HUES48 (cell line): ENCODE measurements at regions not wholly inside any gene's neighbourhood (a gene's known extent, or its start where the extent isn't known, plus 50 kb on each side); places are given as distances from the start of the nearest gene placed in this dataset.
"Not testable (repeated sequence)": the region's sequence is repeated elsewhere in the genome, so short reads cannot be mapped to it uniquely, and the experiment has no call there.

Experiments
- H3K27ac ChIP-seq: one replicate; pipeline ENCODE4 v1.7.0; 2013; ENCODE audit warnings: low read depth, low read length, inconsistent platforms
- H3K27me3 ChIP-seq: 2 replicates; pipeline ENCODE4 v1.6.1; 2013; ENCODE audit warnings: mild to moderate bottlenecking, low read length; ENCODE audit not compliant: control insufficient read depth, insufficient read depth
- H3K36me3 ChIP-seq: 2 replicates; pipeline ENCODE4 v1.6.1; 2013; ENCODE audit warnings: low read length; ENCODE audit not compliant: control insufficient read depth, insufficient read depth
- H3K4me1 ChIP-seq: 2 replicates; pipeline ENCODE4 v1.6.1; 2013; ENCODE audit warnings: mild to moderate bottlenecking, low read length; ENCODE audit not compliant: control insufficient read depth, insufficient read depth
- H3K4me3 ChIP-seq: 2 replicates; pipeline ENCODE4 v1.5.1; 2013; ENCODE audit warnings: mild to moderate bottlenecking, low read depth, low read length
- H3K9ac ChIP-seq: 2 replicates; pipeline ENCODE4 v1.6.1; 2013; ENCODE audit warnings: mild to moderate bottlenecking, low read depth, low read length, moderate library complexity
- H3K9me3 ChIP-seq: 2 replicates; pipeline ENCODE4 v1.6.1; 2013; ENCODE audit warnings: low read length; ENCODE audit not compliant: control insufficient read depth, insufficient read depth

DNA sequence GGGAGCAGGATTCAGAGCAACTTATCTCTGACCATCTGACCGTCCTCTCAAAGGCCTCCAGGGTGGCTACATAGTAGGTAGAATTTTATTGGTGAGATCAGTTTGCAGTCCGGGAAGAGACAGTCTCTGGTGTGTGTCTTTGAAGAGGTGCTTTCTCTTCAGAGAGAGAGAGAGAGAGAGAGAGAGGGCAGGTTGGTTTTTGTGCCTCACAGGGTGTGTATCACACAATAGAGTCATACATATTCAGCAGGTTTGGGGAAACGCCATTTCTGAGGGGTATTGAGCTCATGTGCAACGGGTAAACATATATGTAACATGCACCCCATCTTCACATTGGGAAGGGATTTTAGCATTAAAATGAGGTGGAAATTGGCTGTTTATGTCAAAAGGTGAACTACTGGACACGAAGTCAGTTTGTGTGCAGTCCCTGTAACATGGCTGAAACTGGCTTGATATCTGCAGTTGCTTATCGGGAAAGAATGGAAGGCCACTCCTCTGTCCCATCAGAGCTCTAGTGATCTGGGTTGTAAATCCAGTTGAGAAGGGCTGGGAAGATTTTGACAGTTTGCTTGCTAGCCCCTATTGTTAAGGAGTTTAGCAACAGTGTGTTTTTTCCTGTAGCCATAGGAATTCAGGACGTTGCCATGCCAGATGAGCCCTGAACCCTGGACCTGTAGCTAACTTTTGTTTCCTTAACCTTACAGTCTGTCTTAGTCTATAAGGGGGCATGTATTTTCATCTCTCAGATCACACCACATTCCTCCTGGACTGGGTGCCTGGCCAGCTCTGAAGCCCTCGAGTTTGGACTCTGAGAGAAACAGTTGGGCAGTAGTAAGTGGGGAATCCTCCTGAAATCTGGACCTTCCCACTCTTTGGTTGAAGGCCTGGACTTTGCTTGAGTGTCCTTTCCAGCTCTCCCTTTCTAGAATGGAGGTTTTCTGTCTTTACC, 171.6 kb upstream of the NOTCH2NLA start:
- H3K4me3 ChIP-seq, H3K9me3 ChIP-seq, H3K27ac ChIP-seq, H3K9ac ChIP-seq, H3K36me3 ChIP-seq, H3K4me1 ChIP-seq, H3K27me3 ChIP-seq: not testable (repeated sequence)

DNA sequence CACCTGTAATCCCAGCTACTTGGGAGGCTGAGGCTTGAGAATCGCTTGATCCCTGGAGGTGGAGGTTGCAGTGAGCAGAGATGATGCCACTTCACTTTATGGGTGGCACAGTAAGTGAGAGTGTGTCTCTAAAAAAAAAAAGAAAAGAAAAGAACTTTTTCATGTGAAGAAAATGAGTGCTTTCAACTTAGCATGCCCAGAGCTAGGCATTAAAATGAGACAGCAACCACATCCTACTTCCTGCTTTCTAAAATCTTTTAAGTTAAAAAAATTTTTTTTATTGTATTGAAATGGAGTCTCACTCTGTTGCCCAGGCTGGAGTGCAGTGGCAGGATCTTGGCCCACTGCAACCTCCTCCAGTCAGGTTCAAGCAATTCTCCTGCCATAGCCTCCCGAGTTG, 170.4 kb upstream of the NOTCH2NLA start:
- H3K9ac ChIP-seq, H3K4me1 ChIP-seq: not testable (repeated sequence)

DNA sequence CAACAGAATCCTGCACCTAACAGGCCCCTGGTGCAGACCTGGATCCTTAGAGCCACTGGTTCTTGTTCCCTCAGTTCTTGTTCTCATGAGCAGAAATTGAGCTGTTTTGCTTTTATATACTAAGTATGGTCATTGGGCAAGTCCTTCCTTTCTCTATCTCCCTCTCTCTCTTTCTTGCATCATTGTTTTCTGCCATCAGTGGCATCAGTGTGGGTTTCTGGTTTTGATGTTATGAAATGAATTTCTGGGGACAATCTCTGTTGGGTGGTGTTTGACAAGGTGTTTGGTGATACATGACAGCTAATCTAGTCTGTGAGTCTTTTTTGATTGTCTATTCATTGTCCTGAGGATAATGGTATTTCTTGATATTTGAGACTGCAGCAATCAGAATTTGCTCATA, 168.0 kb upstream of the NOTCH2NLA start:
- not testable (repeated sequence) for H3K4me3 ChIP-seq, H3K36me3 ChIP-seq, H3K4me1 ChIP-seq, H3K27ac ChIP-seq, H3K9me3 ChIP-seq, H3K9ac ChIP-seq, H3K27me3 ChIP-seq

More for the DNA sequence above, 170.4 kb upstream of the NOTCH2NLA start:
- H3K27me3 ChIP-seq, H3K27ac ChIP-seq, H3K9me3 ChIP-seq, H3K36me3 ChIP-seq, H3K4me3 ChIP-seq: not testable (repeated sequence)

DNA sequence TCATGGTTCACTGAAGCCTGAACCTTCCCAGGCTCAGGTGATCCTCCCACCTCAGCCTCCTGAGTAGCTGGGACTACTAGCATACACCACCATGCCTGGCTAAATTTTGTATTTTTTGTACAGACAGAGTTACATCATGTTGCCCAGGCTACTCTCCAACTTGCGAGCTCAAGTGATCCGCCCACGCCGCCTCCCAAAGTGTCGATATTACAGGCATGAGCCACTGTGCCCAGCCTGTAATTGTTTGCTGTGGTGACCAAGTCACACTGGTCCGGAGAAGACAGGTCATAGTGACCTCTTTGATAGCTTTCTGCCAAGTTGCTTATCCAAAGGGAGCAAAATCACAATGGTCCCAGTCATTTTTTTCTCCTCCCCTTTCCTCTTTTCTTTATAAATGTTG, 167.4 kb upstream of the NOTCH2NLA start:
- H3K9ac ChIP-seq, H3K4me3 ChIP-seq, H3K9me3 ChIP-seq, H3K27me3 ChIP-seq, H3K27ac ChIP-seq, H3K36me3 ChIP-seq, H3K4me1 ChIP-seq: not testable (repeated sequence)

DNA sequence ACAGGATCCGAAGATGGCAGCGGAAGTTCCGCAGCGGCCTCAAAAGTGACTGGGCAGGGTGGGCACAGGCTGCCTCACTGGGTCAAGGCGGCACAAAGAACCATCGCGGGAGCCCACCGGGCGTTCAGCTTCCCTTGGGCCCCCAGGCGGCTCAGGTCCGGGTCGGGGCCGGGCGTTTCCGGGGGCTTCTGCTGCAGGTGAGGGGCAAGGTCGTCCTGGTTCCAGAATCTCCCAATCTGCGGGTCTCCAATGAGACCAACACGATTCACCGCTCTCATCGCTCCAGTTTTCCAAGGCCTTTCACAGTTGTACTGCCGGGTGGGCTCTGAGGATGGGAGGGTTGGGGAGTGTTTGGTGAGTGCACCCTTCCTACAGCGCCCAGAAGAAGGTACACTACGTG, 165.0 kb upstream of the NOTCH2NLA start:
- not testable (repeated sequence) for H3K4me3 ChIP-seq, H3K27me3 ChIP-seq, H3K4me1 ChIP-seq, H3K27ac ChIP-seq, H3K36me3 ChIP-seq, H3K9me3 ChIP-seq, H3K9ac ChIP-seq

DNA sequence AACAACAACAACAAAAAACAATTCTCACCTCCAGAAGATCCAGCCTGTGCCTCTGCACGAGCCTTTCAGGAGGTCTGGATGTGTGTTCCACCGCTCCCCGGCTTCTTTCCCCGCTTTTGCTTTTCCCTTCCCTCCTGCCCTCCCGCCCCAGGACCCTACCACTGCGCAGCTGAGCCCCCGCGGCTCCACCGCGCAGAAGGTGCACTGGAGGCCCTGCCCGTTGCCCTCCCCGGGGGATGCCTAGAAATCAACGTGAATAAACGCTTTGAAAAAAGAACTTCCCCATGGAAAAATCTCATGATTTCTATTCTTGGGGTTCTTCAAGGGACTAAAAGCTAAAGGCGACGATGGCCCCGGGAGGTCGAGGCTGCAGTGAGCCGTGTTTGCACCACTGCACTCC, 164.3 kb upstream of the NOTCH2NLA start:
- not testable (repeated sequence) for H3K36me3 ChIP-seq, H3K4me3 ChIP-seq, H3K4me1 ChIP-seq, H3K27me3 ChIP-seq, H3K9me3 ChIP-seq, H3K27ac ChIP-seq, H3K9ac ChIP-seq

DNA sequence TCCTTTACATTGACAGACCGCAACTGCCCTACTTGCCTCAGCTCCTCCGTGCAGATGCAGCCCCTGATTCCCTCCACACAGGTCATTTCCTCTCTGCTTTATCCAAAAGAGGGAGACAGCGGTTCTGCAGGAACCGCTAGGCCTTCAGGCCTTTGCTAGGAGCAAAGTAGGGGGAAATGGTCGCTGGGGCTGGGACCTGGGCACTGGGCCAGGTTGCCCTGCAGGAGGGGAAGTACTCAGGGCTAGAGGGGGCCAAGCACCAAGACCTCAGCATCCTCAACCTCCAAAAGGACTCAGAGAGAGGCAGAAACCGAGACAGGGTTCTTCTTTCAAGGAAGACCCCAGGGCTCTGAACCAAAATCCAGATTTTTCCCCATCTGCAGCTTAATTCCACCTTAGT, 160.4 kb upstream of the NOTCH2NLA start:
- H3K4me1 ChIP-seq, H3K9me3 ChIP-seq, H3K27ac ChIP-seq, H3K27me3 ChIP-seq, H3K36me3 ChIP-seq, H3K4me3 ChIP-seq, H3K9ac ChIP-seq: not testable (repeated sequence)

DNA sequence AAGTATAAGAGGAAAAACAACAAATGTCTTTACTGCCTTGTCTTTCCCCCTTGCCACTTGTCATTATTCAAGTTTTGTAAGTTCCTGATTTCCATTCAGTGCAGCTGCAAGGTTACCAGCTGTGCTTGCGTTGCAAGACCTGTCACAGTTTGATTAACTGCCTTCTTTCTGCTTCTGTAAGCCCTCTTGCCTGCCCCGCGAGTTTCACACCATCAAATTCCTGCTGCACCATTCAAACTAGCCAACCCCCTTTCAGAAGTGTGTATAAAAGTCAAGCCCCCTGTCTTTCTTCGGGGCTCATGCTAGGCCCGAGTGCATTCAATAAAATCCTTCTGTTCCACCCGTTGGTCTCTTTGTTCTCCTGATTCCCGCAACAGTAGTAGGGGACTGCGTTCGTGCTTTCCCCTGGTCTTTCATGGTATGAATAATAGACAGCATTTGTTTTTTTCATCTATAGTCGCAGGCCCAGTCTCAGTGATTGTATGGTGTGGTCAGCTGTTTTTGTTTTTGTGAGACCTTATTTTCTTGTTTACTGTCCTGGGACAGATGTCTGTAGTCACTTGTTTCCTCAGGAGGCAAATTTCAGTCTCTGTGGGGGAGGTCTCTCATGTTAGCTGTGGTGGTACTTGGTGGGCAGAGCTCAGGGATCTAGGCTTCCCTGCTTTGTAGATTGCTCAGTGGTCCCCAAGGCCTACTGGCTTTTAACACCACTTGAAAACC, 159.1 kb upstream of the NOTCH2NLA start:
- not testable (repeated sequence) for H3K36me3 ChIP-seq, H3K27ac ChIP-seq, H3K4me3 ChIP-seq, H3K27me3 ChIP-seq, H3K9ac ChIP-seq, H3K4me1 ChIP-seq, H3K9me3 ChIP-seq

DNA sequence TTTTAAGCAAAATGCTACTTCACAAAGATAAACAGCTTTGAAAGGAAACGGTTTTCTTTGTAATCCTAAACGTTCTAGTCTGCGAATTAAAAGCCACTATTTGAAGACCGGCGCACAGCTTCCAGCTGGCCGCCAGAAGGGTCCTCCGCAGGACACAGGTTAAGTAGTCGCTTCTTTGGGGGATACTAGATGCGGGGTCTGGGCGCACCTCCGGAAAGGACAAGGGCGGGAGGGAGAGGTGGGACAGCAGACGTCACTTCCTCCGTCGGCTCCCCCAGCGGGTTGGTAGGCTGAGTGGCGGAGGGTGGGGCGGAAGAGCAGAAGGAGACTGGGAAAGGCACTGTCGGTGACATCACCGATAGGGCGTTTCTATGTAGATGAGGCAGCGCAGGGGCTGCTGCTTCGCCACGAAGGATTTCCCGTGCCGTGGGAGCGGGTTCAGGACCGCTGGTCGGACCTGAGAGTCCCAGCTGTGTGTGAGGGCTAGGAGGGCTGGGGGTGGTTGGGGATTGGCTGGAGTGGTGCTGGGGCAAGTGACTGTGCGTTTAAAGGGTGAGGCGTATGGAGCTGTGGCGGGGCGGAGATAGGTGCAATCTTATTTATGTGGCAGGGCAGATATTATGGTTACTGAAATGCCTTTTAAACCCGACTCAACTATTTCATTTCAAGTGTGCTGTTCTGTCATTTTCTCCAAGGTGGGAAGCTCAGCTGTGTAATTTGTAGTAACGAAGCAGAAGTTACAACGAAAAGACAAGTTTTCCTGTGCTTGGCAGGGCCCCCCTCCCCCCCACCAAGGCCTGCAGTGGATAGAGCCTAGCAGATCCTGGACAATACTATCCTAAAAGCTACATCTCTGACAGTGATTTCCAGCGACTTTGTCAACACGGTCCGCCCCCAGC, 158.3 kb upstream of the NOTCH2NLA start:
- H3K4me3 ChIP-seq: peak overlapping the region; percentile 45
- not testable (repeated sequence) for H3K27me3 ChIP-seq, H3K9me3 ChIP-seq, H3K4me1 ChIP-seq, H3K36me3 ChIP-seq
- H3K27ac ChIP-seq: peak overlapping the region; percentile 86
- peak overlapping the region; percentile 88 for H3K9ac ChIP-seq

DNA sequence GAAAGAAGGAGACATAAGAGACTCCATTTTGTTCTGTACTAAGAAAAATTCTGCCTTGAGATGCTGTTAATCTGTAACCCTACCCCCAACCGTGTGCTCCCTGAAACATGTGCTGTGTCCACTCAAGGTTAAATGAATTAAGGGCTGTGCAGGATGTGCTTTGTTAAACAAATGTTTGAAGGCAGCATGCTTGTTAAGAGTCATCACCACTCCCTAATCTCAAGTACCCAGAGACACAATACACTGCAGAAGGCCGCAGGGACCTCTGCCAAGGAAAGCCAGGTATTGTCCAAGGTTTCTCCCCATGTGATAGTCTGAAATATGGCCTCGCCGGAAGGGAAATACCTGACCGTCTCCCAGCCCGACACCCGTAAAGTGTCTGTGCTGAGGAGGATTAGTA, 152.4 kb upstream of the NOTCH2NLA start:
- H3K9ac ChIP-seq, H3K27me3 ChIP-seq, H3K9me3 ChIP-seq, H3K27ac ChIP-seq, H3K36me3 ChIP-seq, H3K4me1 ChIP-seq, H3K4me3 ChIP-seq: not testable (repeated sequence)
